Superior temporal gyrus (tissue), 1 donor: ENCODE measurements at regions not wholly inside any gene's neighbourhood (a gene's known extent, or its start where the extent isn't known, plus 50 kb on each side); places are given as distances from the start of the nearest gene placed in this dataset.
A peak's percentile ranks its signal among the peaks of the same experiment; 100 is the strongest.

ENCODE experiments used
- DNase-seq: peaks from one replicate; pipeline ENCODE4 v3.0.0-alpha.2; 2016; ENCODE audit errors: extremely low spot score

DNA sequence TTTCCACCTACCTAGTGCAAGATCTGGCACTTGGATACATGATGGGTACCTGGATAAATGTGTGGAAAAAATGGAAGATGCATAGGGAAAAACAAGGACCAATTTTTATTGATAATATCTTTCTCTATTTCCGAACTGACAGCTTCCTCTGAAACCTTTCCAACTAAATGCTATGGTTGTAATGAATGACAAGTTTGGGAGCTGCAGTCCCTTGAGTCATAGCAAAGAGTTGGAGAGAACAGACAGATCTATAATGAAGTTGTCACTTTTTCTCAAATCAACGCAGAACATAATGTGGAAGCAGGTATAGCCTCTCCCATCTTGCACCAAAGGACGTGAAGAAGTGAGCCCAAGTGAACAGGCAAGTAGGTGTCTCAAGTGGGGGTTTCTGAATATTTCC is 296.5 kb upstream of the KAZN start:
- DNase-seq = no peak

DNA sequence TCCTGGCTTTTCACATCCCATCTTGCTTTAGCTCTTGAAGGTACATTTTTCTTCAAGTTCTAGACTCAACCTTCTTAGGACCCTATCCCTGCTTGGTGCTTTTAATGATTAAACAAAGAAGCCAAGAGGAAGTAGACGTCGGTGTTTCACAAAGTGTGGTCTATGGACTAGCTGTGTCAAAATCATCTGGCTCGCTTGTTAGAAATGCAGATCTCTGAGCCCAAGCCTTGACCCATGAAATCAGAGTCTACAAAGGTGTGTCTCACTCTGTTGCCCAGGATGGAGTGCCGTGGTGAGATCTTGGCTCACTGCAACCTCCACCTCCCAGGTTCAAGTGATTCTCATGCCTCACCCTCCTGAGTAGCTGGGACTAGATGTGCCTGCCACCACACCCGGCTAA is 295.5 kb upstream of the KAZN start:
- DNase-seq = no peak

DNA sequence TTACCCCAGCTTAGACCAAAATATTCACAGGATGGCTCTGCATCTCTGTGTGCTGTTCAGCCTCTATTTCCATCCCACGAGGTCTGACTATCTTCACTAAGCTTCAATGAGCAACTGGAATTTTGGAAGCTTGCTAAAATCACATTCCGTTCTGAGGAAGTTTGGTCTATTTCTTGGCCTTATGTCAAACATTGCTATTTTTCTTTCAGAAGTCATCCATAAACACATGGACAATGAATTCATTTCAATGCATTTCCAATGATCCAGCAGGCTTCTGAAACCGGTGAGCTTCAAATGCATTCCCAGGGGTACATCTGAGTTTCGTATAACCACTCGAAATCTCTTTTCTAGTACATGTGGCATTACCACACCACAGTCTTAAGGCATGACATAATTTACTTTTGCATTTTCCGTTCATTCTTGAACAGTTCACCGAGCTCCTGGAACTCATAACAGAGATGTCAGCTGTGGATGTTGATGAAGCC is 294.1 kb upstream of the KAZN start:
- DNase-seq = no peak

- no peak for DNase-seq
Observed at GRCh38 chr1:14308460-14308859, 290.0 kb upstream of the KAZN start.

GRCh38 chr1:14309984-14310383 is 288.5 kb upstream of the KAZN start:
- DNase-seq = peak; percentile 20

- peak; percentile 53 for DNase-seq
Observed at GRCh38 chr1:14310476-14310875, 288.0 kb upstream of the KAZN start.

DNA sequence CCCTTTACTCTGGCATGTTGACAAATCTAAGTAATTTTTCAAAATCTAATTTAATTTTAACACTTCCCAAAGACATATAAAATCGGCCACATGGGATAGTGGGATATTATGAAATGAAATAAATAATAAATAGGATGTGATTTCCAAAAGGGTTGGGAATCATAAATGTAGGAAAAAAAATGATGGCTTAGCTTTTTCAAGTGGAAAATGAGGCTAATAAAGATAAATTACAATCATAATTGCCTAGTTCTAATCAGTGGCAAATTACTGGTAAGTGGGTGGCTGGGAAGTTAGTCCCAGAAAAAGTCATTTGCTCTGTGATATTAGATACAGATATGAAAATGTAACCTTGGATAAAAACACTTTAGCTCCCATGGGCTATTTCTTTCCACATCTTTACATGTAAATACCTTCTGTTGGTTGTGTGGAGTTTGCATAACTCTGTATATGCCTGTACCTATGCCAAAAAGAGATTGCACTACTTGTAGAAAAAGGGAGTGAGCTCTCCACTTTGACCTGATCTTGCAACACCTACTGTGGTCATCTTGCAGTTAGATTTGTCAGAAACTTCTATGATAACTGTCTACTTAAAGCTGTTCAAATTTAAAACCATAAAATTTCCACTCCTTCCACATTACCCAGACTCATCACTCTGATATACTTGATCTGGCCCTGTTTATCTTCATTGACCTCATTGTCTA is 284.6 kb upstream of the KAZN start:
- DNase-seq = no peak

DNA sequence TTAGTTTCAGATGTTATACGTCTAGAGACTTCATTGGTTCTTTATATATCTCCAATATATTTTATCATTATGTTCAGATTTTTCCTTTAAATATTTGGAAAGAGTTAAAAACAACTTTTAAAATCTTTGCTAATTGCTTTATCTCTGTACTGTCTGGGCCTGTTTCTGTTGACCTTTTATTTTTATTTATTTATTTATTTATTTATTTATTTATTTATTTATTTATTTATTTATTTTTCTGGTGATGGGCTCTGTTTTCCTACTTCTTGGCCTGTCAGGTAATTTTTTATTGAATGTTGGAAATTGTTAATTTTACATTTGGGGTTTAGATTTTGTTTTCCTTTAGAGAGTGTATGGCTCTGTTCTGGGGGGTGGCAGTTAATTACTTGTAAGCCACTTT is 279.7 kb upstream of the KAZN start:
- DNase-seq = no peak

DNA sequence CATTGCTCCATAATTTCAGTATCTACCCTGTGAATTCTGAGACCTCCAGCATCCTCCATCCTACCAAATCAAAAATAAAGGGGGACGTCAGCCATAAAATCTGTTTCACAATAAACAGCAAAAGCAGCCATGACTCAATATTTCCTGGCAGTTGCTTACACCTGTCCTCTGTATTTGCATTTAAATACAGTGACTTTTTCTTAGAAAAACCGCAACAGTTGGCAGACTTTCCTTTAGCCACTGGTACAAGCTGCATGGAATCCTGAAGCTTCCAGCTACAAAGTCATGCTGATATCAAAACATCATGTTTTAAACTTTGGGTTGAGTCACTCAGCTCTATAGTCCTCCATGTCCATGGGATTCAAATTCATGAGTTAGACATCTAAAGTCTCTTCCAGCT is 278.0 kb upstream of the KAZN start:
- DNase-seq = no peak

DNA sequence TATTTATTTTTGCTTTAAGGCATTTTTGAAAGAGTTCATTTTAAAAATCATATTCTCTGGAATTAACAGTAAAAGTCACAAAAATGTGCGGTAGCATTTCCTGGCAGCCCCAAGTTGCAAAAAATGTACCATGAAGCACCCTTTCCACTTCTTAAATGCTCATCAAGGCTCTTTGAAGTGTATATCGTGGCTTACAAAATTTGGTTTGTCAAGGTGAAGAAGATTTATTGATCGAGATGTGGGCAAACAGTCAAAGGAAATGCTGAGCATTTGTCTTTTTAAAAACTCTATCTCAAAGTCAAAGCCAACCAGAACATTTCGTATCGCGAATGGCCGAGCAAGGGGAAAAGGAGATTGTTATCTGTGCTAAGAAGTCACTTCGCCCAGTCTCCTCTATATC is 277.5 kb upstream of the KAZN start:
- DNase-seq = no peak

DNA sequence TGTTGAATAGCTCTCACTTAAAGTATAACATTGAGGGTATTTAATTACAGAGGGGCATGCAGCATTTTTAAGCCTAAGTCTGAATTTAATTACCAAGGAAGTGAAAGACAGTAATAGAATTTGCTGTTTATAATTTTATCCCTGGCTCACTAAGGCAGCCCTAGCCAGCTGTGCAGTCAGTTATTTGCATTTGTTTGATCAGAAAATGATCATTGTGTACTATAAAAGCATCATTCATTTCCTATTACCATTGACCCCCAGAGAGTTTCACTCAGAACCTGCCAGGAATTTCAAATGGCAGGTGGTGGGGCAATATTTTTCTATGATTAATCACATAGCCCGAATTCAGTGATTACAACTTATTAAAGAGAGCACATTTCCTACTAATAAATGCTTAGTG is 277.1 kb upstream of the KAZN start:
- no peak for DNase-seq

DNA sequence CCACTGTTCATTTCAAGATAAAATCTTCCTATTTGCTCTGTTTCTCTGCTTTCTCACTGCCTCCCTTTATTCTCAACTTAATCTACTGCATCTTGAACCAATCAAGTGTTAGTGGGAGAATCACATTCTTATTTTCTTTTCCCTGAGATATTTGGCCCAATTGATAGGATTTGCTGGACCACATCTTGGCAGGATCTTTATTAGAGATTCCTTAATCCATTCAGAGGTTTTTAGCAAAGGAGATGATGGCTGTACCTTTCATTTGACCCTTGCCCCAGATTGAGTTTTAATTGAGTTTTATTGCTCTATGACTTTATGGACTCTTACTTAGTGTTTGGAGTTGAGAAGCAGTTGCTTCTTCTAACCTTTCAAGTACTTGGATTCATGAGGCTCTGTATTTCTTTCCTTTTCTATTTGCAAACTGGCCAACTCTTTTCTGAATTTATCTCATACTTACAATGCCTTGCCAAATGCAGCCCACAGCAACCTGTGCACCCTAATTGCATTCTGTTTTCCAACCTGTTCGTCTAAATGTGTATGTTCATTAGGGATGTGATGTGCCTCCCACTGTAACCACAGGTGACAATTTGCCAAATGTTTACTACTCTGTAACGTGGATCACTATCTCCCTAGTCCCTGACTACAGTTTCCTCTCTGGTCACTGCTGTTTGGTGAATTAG is 274.8 kb upstream of the KAZN start:
- no peak for DNase-seq

GRCh38 chr1:14324248-14324630 is 274.2 kb upstream of the KAZN start:
- DNase-seq = no peak

- no peak for DNase-seq
Observed at GRCh38 chr1:14326857-14327256, 271.6 kb upstream of the KAZN start.

DNA sequence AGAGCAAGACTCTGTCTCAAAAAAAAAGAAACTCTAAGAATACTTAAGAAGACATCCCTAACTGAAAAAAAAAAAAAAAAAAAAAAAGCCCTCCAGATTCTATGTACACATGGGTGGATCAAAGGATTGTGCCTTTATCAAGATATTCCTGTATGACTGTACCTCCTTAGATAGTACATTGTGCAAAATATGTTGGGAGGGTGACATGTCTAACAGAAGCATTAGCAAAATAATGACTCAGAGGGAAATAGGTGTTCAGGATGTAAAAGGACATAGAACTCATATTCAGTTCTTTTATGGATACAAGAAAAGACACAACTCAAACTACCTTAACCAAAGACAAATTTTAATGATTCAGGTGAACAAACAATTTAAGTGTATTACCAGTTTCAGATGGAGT is 269.8 kb upstream of the KAZN start:
- no peak for DNase-seq

DNA sequence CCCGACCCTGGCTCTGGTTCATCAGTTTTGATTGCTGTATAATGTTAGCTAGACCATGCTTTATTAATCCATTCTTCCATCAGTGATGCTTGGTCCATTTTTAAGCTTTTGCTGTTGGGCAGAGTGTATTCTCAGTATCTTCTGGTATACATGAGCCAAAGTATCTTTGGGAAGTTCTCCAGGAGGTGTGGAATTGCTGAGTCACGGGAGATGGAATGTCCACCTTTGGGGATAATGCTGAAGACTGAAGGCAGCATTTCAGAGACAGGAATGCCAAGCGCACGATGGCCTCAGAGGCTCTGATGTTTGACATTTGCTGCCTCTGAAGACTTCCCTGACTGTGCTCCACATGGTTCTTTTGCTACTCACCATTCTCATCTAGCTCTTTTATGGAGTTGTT is 266.3 kb upstream of the KAZN start:
- no peak for DNase-seq

- DNase-seq = no peak
Observed at GRCh38 chr1:14334336-14335176, 263.9 kb upstream of the KAZN start.

- DNase-seq = no peak
Observed at GRCh38 chr1:14338509-14338908, 260.0 kb upstream of the KAZN start.

GRCh38 chr1:14339288-14339687 is 259.2 kb upstream of the KAZN start:
- DNase-seq = no peak

DNA sequence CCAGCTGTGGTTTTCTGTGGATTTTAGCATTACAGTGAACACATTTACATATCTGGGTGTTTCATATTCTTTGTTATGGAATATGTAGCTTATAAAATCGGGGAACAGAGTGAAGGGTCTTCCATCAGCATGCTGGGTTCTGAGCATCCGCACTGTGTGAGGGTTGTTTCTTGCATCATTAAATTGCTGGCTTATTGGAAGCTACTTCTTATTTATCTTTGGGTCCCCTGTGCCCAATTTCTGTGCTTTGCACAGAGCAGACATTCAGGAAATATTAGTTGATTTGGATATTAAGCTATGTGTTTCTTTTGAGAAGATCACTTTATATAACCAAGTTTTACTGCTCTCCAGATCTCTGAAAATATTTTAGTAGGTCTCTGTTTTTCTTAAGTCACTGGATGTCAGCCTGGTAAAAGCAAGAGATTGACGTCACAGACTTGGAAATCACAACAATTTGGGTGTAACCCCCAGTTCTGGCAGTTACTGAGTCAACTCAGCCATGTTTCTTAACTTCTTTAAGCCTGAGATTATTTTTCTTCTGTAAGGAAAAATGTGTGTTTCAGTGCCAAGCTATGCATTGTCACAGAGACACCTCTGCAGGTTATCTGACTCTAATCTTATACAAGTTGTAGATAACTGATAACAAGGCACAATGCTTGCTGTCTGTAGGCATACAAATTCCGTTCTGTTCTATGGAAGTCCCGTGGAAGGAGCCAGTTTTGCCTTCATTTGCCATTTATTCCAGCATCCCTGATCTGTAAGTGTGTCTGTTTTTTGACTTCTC is 258.3 kb upstream of the KAZN start:
- DNase-seq = no peak

DNA sequence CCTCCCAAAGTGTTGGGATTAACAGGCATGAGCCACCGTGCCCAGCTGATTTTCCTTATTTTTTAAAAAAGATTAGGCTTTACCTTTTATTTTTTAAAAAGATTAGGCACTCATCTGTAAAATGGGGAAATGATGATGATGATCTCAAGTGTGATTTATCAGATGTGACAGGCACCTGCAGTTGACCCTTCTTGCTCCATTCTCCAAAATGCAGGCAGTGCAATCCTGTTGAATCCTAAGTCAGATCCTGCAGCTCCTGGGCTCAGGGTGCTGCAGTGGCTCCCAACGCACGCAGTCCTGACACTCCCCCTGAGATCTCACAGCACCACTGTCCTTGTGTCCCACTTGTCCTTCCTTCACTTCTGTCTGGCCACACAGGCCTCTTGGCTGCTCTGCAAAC is 257.3 kb upstream of the KAZN start:
- no peak for DNase-seq
